ENCODE measurements at regions not wholly inside any gene's neighbourhood (a gene's known extent, or its start where the extent isn't known, plus 50 kb on each side); places are given as distances from the start of the nearest gene placed in this dataset.
A peak's percentile ranks its signal among the peaks of the same experiment; 100 is the strongest.

GRCh38 chr13:40337651-40338050 is 328.8 kb downstream of the FOXO1 start:
- TF ChIP-seq CTCF (IDR thresholded peaks at IDR 0.05; ENCODE audit: unreplicated experiment in 3 of 3): no peak
- Mint-ChIP-seq H3K27me3 (ENCODE audit: low read depth) (no peaks in the 10 kb centered on the region), H3K4me1 (peaks cover 50% of the 10 kb centered on the region), H3K4me3 (no peak overlapping the region), H3K27ac (peak overlapping the region in 2 of 3 experiments; percentile 27 to 38), H3K36me3 (ENCODE audit: low read depth) (no peaks in the 10 kb centered on the region), H3K9me3 (no peaks in the 10 kb centered on the region)

DNA sequence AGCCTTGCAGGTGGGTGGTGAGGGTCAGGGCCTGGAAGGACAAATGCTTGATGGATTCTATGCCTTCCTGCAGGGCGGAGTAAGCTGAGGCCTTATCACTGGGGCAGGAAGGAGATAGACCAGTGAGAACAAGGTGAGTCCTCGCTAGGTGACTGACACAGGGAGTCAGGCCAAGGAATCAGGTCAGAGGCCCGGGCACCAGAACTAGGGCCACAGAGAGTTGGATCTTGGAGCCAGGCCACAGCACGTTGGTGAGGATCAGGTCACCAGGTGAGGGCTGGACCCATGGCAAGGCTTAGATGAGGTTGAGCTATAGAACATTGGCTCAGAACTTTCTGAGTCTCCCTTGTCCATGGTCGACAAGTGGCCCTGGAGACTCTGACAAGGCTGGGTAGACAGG is 328.2 kb downstream of the FOXO1 start:
- H3K4me3 Mint-ChIP-seq: no peak overlapping the region
- peaks cover 55% of the 10 kb centered on the region for H3K4me1 Mint-ChIP-seq
- TF ChIP-seq CTCF (IDR thresholded peaks at IDR 0.05; ENCODE audit: unreplicated experiment in 3 of 3): no peak
- peak overlapping the region in 2 of 3 experiments; percentile 2 to 17 for H3K27ac Mint-ChIP-seq
- H3K9me3 Mint-ChIP-seq: no peaks in the 10 kb centered on the region
- no peaks in the 10 kb centered on the region for H3K36me3 Mint-ChIP-seq (ENCODE audit: low read depth)
- no peaks in the 10 kb centered on the region for H3K27me3 Mint-ChIP-seq (ENCODE audit: low read depth)

DNA sequence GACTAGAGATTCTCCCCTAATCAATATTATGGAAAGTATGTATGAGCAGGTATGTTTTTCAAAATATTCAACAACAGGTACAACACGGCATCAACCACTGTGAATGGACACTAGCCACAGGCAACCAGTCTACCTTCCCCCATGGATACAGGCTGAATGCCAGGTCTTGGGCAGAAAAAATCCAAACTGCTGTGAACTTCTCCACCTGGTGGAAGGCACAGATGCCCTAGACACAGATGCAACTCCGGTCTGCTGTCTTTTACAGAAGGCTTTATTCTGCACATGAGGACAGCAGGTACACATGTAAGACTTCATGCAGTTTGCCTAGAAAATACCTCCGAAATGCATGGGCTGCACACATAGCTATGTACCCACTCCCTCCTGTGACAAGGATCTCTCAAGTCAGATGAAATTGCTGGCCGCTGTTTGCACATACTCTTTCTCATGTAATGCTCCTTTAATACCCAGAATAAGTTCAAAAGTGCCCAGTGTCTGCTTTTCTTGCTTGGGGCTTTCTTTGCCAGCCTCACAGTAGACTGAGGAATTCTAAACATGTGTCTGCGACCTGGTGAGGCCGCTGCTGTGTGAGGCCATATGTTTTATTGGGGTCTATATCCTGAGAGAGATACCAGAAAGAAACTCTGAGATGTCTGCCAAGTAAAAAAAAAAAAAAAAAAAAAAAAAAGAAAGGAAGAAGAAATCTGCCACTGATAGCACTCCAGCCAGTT is 325.9 kb downstream of the FOXO1 start:
- TF ChIP-seq CTCF (IDR thresholded peaks at IDR 0.05; ENCODE audit: unreplicated experiment in 3 of 3): no peak
- H3K27me3 Mint-ChIP-seq (ENCODE audit: low read depth): no peaks in the 10 kb centered on the region
- H3K4me1 Mint-ChIP-seq: peaks cover 79% of the 10 kb centered on the region
- H3K9me3 Mint-ChIP-seq: no peaks in the 10 kb centered on the region
- H3K4me3 Mint-ChIP-seq: peak overlapping the region in 1 of 3 experiments; percentile 37
- no peaks in the 10 kb centered on the region for H3K36me3 Mint-ChIP-seq (ENCODE audit: low read depth)
- H3K27ac Mint-ChIP-seq: peak overlapping the region; percentile 69 to 84 (median 70)

- Mint-ChIP-seq H3K4me1 (peaks cover 84% of the 10 kb centered on the region), H3K4me3 (no peak overlapping the region), H3K27ac (peak overlapping the region; percentile 69 to 84 (median 70)), H3K36me3 (ENCODE audit: low read depth) (no peaks in the 10 kb centered on the region), H3K9me3 (no peaks in the 10 kb centered on the region), H3K27me3 (ENCODE audit: low read depth) (no peaks in the 10 kb centered on the region)
- TF ChIP-seq CTCF (IDR thresholded peaks at IDR 0.05; ENCODE audit: unreplicated experiment in 3 of 3): no peak
These were observed 325.4 kb downstream of the FOXO1 start for GRCh38 chr13:40341096-40341471.

DNA sequence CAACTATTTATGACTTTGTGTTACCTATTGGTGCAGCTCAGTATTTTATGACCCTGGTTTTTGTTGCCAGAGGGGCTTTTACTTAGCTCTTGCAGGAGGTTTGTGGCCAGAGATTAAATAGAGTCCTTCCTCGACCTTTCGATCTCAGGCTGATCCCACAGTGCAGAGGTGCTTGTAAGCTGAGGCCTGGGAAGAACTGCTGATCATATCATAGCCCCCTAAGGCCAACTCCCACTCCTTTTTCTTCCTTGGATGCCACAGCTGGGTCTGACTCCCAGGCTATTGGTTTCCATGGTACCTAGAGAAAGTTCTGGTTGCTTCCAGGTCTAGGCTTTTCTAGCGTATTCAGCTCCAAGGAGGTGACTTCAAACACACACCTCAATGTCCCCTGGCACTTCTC is 324.9 kb downstream of the FOXO1 start:
- no peak overlapping the region for H3K4me3 Mint-ChIP-seq
- H3K4me1 Mint-ChIP-seq: peaks cover 88% of the 10 kb centered on the region
- peak overlapping the region; percentile 69 to 84 (median 70) for H3K27ac Mint-ChIP-seq
- H3K27me3 Mint-ChIP-seq (ENCODE audit: low read depth): no peaks in the 10 kb centered on the region
- H3K9me3 Mint-ChIP-seq: no peaks in the 10 kb centered on the region
- no peak for TF ChIP-seq CTCF (IDR thresholded peaks at IDR 0.05; ENCODE audit: unreplicated experiment in 3 of 3)
- no peaks in the 10 kb centered on the region for H3K36me3 Mint-ChIP-seq (ENCODE audit: low read depth)

- H3K27ac Mint-ChIP-seq: peak overlapping the region; percentile 77 to 81 (median 80)
- H3K27me3 Mint-ChIP-seq (ENCODE audit: low read depth): no peaks in the 10 kb centered on the region
- no peak for TF ChIP-seq CTCF (IDR thresholded peaks at IDR 0.05; ENCODE audit: unreplicated experiment in 3 of 3)
- H3K36me3 Mint-ChIP-seq (ENCODE audit: low read depth): no peaks in the 10 kb centered on the region
- peaks cover 93% of the 10 kb centered on the region for H3K4me1 Mint-ChIP-seq
- H3K4me3 Mint-ChIP-seq: peak overlapping the region in 1 of 3 experiments; percentile 27
- no peaks in the 10 kb centered on the region for H3K9me3 Mint-ChIP-seq
These were observed 324.0 kb downstream of the FOXO1 start for GRCh38 chr13:40342461-40342860.
